Activated CD4-positive, alpha-beta T cell treated with anti-CD3 and anti-CD28 coated beads for 36 hours (primary cell): ENCODE measurements at regions not wholly inside any gene's neighbourhood (a gene's known extent, or its start where the extent isn't known, plus 50 kb on each side); places are given as distances from the start of the nearest gene placed in this dataset.

Experiments used
- ATAC-seq: fragments of 200-7000 bp; cut with Tn5 transposase; one replicate; pipeline ENCODE4 v1.10.0; 2021; ENCODE audit warnings: mild to moderate bottlenecking, moderate library complexity
- CTCF ChIA-PET: fragments of 350-600 bp; sonication (Branson Sonifier 250); formaldehyde crosslinking; loops from one replicate; lab custom pipeline; 2021; ENCODE audit warnings: antibody characterized with exemption; lab: Charles Lee
- POLR2A ChIA-PET: fragments of 350-600 bp; sonication (Branson Sonifier 250); formaldehyde crosslinking; loops from one replicate; lab custom pipeline; 2021; ENCODE audit warnings: antibody characterized with exemption, inconsistent platforms; lab: Charles Lee
- DNase-seq: peaks from one replicate; pipeline ENCODE4 v3.0.0-alpha.2; 2020
- H3K27ac Mint-ChIP-seq: one replicate; pipeline ENCODE4 v1.8.0; 2021; ENCODE audit warnings: mixed read lengths
- H3K27me3 Mint-ChIP-seq: one replicate; pipeline ENCODE4 v1.8.0; 2021; ENCODE audit warnings: mixed read lengths
- H3K36me3 Mint-ChIP-seq: one replicate; pipeline ENCODE4 v1.8.0; 2021; ENCODE audit warnings: low read depth, mixed read lengths
- H3K4me1 Mint-ChIP-seq: one replicate; pipeline ENCODE4 v1.8.0; 2021; ENCODE audit warnings: mixed read lengths
- H3K4me3 Mint-ChIP-seq: one replicate; pipeline ENCODE4 v1.8.0; 2021; ENCODE audit warnings: mild to moderate bottlenecking, moderate library complexity, mixed read lengths
- H3K9me3 Mint-ChIP-seq: one replicate; pipeline ENCODE4 v1.8.0; 2021; ENCODE audit warnings: low read depth, mixed read lengths
- intact Hi-C, 2 experiments: fragments of 100-400 bp; cut with DNase I in 1 of 2; cut with micrococcal nuclease in 1 of 2; formaldehyde crosslinking; loops; one replicate each; pipeline versions ENCODE4 v1.14.2 to v1.15.1; 2022 to 2024; cut with DNase I, micrococcal nuclease

- DNase-seq (no peak), ATAC-seq (no peak)
- ChIA-PET CTCF (no interaction called here), POLR2A (no interaction called here)
- Mint-ChIP-seq H3K36me3 (no peaks in the 10 kb centered on the region), H3K4me1 (no peaks in the 10 kb centered on the region), H3K27ac (no peak overlapping the region), H3K9me3 (no peaks in the 10 kb centered on the region), H3K4me3 (no peak overlapping the region), H3K27me3 (no peaks in the 10 kb centered on the region)
- intact Hi-C loops = no loop called here
Observed at GRCh38 chr22:48702573-48703264, 1125.0 kb downstream of the BRD1 start.

GRCh38 chr22:48701296-48702030, 1126.2 kb downstream of the BRD1 start:
- Mint-ChIP-seq H3K27ac (no peak overlapping the region), H3K4me1 (no peaks in the 10 kb centered on the region), H3K27me3 (no peaks in the 10 kb centered on the region), H3K4me3 (no peak overlapping the region), H3K36me3 (no peaks in the 10 kb centered on the region), H3K9me3 (no peaks in the 10 kb centered on the region)
- CTCF ChIA-PET = no interaction called here
- ATAC-seq (no peak), DNase-seq (no peak)
- POLR2A ChIA-PET = no interaction called here
- intact Hi-C loops = no loop called here

GRCh38 chr22:48700566-48701295, 1126.9 kb downstream of the BRD1 start:
- H3K9me3 Mint-ChIP-seq = no peaks in the 10 kb centered on the region
- POLR2A ChIA-PET = no interaction called here
- no peak overlapping the region for H3K4me3 Mint-ChIP-seq
- H3K4me1 Mint-ChIP-seq = no peaks in the 10 kb centered on the region
- no peaks in the 10 kb centered on the region for H3K27me3 Mint-ChIP-seq
- intact Hi-C loops = no loop called here
- ATAC-seq (no peak), DNase-seq (no peak)
- CTCF ChIA-PET = interaction anchor here (0.6 kb wide), 1 partner anchor 1157 kb away, joined by 3 read pairs; no protein-coding TSS in a partner anchor
- no peaks in the 10 kb centered on the region for H3K36me3 Mint-ChIP-seq
- H3K27ac Mint-ChIP-seq = no peak overlapping the region

- ATAC-seq = no peak
- ChIA-PET POLR2A (no interaction called here), CTCF (interaction anchor here (0.6 kb wide), 1 partner anchor 1157 kb away, joined by 3 read pairs; no protein-coding TSS in a partner anchor)
- intact Hi-C loops = no loop called here
- Mint-ChIP-seq H3K4me1 (no peaks in the 10 kb centered on the region), H3K36me3 (no peaks in the 10 kb centered on the region), H3K27ac (no peak overlapping the region), H3K4me3 (no peak overlapping the region), H3K27me3 (no peaks in the 10 kb centered on the region), H3K9me3 (no peaks in the 10 kb centered on the region)
- no peak for DNase-seq
Observed at GRCh38 chr22:48700180-48700565, 1127.5 kb downstream of the BRD1 start.

GRCh38 chr22:48699511-48699910, 1128.2 kb downstream of the BRD1 start:
- Mint-ChIP-seq H3K4me3 (no peak overlapping the region), H3K27me3 (peaks cover 2% of the 10 kb centered on the region), H3K36me3 (no peaks in the 10 kb centered on the region), H3K9me3 (no peaks in the 10 kb centered on the region), H3K27ac (no peak overlapping the region), H3K4me1 (no peaks in the 10 kb centered on the region)
- CTCF ChIA-PET = no interaction called here
- ATAC-seq = no peak
- intact Hi-C loops = no loop called here
- no peak for DNase-seq
- POLR2A ChIA-PET = no interaction called here

- POLR2A ChIA-PET = no interaction called here
- H3K27ac Mint-ChIP-seq = no peak overlapping the region
Observed at GRCh38 chr22:48698618-48699017, 1129.1 kb downstream of the BRD1 start.

GRCh38 chr22:48697694-48698276, 1129.9 kb downstream of the BRD1 start:
- H3K27me3 Mint-ChIP-seq = peaks cover 2% of the 10 kb centered on the region
- ATAC-seq = no peak

More at GRCh38 chr22:48698618-48699017, 1129.1 kb downstream of the BRD1 start:
- Mint-ChIP-seq H3K27me3 (peaks cover 2% of the 10 kb centered on the region), H3K4me3 (no peak overlapping the region), H3K9me3 (no peaks in the 10 kb centered on the region), H3K4me1 (no peaks in the 10 kb centered on the region), H3K36me3 (no peaks in the 10 kb centered on the region)
- intact Hi-C loops = no loop called here
- CTCF ChIA-PET = no interaction called here
- ATAC-seq = no peak
- no peak for DNase-seq

GRCh38 chr22:48697223-48697622, 1130.5 kb downstream of the BRD1 start:
- ATAC-seq (no peak), DNase-seq (no peak)
- H3K36me3 Mint-ChIP-seq = no peaks in the 10 kb centered on the region
- CTCF ChIA-PET = no interaction called here
- no peaks in the 10 kb centered on the region for H3K9me3 Mint-ChIP-seq
- no peaks in the 10 kb centered on the region for H3K4me1 Mint-ChIP-seq
- no peak overlapping the region for H3K4me3 Mint-ChIP-seq
- intact Hi-C loops = no loop called here
- H3K27me3 Mint-ChIP-seq = peaks cover 2% of the 10 kb centered on the region
- POLR2A ChIA-PET = no interaction called here
- H3K27ac Mint-ChIP-seq = no peak overlapping the region

More at GRCh38 chr22:48697694-48698276, 1129.9 kb downstream of the BRD1 start:
- Mint-ChIP-seq H3K36me3 (no peaks in the 10 kb centered on the region), H3K4me3 (no peak overlapping the region), H3K27ac (no peak overlapping the region), H3K9me3 (no peaks in the 10 kb centered on the region), H3K4me1 (no peaks in the 10 kb centered on the region)
- CTCF ChIA-PET = no interaction called here
- POLR2A ChIA-PET = no interaction called here
- intact Hi-C loops = no loop called here
- no peak for DNase-seq

- Mint-ChIP-seq H3K27ac (no peak overlapping the region), H3K4me3 (no peak overlapping the region), H3K9me3 (no peaks in the 10 kb centered on the region), H3K27me3 (peaks cover 2% of the 10 kb centered on the region), H3K4me1 (no peaks in the 10 kb centered on the region), H3K36me3 (no peaks in the 10 kb centered on the region)
- DNase-seq (no peak), ATAC-seq (no peak)
- POLR2A ChIA-PET = no interaction called here
- intact Hi-C loops = no loop called here
- CTCF ChIA-PET = no interaction called here
Observed at GRCh38 chr22:48696371-48696770, 1131.3 kb downstream of the BRD1 start.

- intact Hi-C loops = no loop called here
- no peaks in the 10 kb centered on the region for H3K36me3 Mint-ChIP-seq
- H3K4me3 Mint-ChIP-seq = no peak overlapping the region
- no peaks in the 10 kb centered on the region for H3K4me1 Mint-ChIP-seq
- ChIA-PET CTCF (no interaction called here), POLR2A (no interaction called here)
- DNase-seq (no peak), ATAC-seq (no peak)
- no peaks in the 10 kb centered on the region for H3K9me3 Mint-ChIP-seq
- no peak overlapping the region for H3K27ac Mint-ChIP-seq
- peaks cover 2% of the 10 kb centered on the region for H3K27me3 Mint-ChIP-seq
Observed at GRCh38 chr22:48695731-48696305, 1131.9 kb downstream of the BRD1 start.

- DNase-seq = no peak
- ChIA-PET CTCF (no interaction called here), POLR2A (no interaction called here)
- H3K27me3 Mint-ChIP-seq = peaks cover 2% of the 10 kb centered on the region
- H3K4me3 Mint-ChIP-seq = no peak overlapping the region
- H3K4me1 Mint-ChIP-seq = no peaks in the 10 kb centered on the region
- H3K9me3 Mint-ChIP-seq = no peaks in the 10 kb centered on the region
- no peak for ATAC-seq
- no peak overlapping the region for H3K27ac Mint-ChIP-seq
- no peaks in the 10 kb centered on the region for H3K36me3 Mint-ChIP-seq
- intact Hi-C loops = no loop called here
Observed at GRCh38 chr22:48695251-48695650, 1132.4 kb downstream of the BRD1 start.
